Stimulated activated CD4-positive, alpha-beta T cell treated with anti-CD3 and anti-CD28 coated beads, Interleukin-12 subunit alpha, Interleukin-12 subunit beta, amount 100 ng/mL, for 24 hours (primary cell): ENCODE measurements at regions not wholly inside any gene's neighbourhood (a gene's known extent, or its start where the extent isn't known, plus 50 kb on each side); places are given as distances from the start of the nearest gene placed in this dataset.

ENCODE experiments used
- DNase-seq, 2 experiments: peaks; one replicate each; pipeline ENCODE4 v3.0.0-alpha.2; 2020; ENCODE audit warnings: low read depth in 2 of 2

- DNase-seq = no peak
Measured at GRCh38 chrX:20382082-20382481, 115.4 kb upstream of the RPS6KA3 start.

GRCh38 chrX:20378233-20378920, 111.7 kb upstream of the RPS6KA3 start:
- DNase-seq = peak in 1 of 2 experiments; percentile 1

- DNase-seq = no peak
Measured at GRCh38 chrX:20374900-20375438, 108.3 kb upstream of the RPS6KA3 start.

GRCh38 chrX:20374450-20374849, 107.7 kb upstream of the RPS6KA3 start:
- DNase-seq = no peak

GRCh38 chrX:20373063-20373462, 106.4 kb upstream of the RPS6KA3 start:
- DNase-seq = no peak

- no peak for DNase-seq
Measured at GRCh38 chrX:20372533-20372932, 105.8 kb upstream of the RPS6KA3 start.

GRCh38 chrX:20369468-20369867, 102.8 kb upstream of the RPS6KA3 start:
- no peak for DNase-seq

GRCh38 chrX:20364238-20364637, 97.5 kb upstream of the RPS6KA3 start:
- DNase-seq = no peak

- no peak for DNase-seq
Measured at GRCh38 chrX:20363275-20363674, 96.6 kb upstream of the RPS6KA3 start.

GRCh38 chrX:20362268-20363267, 95.9 kb upstream of the RPS6KA3 start:
- DNase-seq = no peak

GRCh38 chrX:20361890-20362262, 95.2 kb upstream of the RPS6KA3 start:
- no peak for DNase-seq

GRCh38 chrX:20361081-20361889, 94.6 kb upstream of the RPS6KA3 start:
- no peak for DNase-seq

- DNase-seq = no peak
Measured at GRCh38 chrX:20355187-20355586, 88.5 kb upstream of the RPS6KA3 start.

GRCh38 chrX:20354505-20354904, 87.8 kb upstream of the RPS6KA3 start:
- DNase-seq = no peak

GRCh38 chrX:20352935-20353336, 86.2 kb upstream of the RPS6KA3 start:
- DNase-seq = no peak

- no peak for DNase-seq
Measured at GRCh38 chrX:20352504-20352903, 85.8 kb upstream of the RPS6KA3 start.

- DNase-seq = no peak
Measured at GRCh38 chrX:20350596-20350995, 83.9 kb upstream of the RPS6KA3 start.

- no peak for DNase-seq
Measured at GRCh38 chrX:20348139-20348538, 81.4 kb upstream of the RPS6KA3 start.

GRCh38 chrX:20347481-20347880, 80.8 kb upstream of the RPS6KA3 start:
- DNase-seq = no peak

- peak; percentile 11 to 23 for DNase-seq
Measured at GRCh38 chrX:20333672-20334071, 67.0 kb upstream of the RPS6KA3 start.

- no peak for DNase-seq
Measured at GRCh38 chrX:20330545-20330944, 63.8 kb upstream of the RPS6KA3 start.

GRCh38 chrX:20329435-20329834, 62.7 kb upstream of the RPS6KA3 start:
- DNase-seq = no peak
